H1 (cell line): ENCODE measurements at regions not wholly inside any gene's neighbourhood (a gene's known extent, or its start where the extent isn't known, plus 50 kb on each side); places are given as distances from the start of the nearest gene placed in this dataset.

Experiments used
- CTCF ChIA-PET: fragments of 300-600 bp; sonication (Branson Sonifier 250); formaldehyde crosslinking; loops from one replicate; lab custom pipeline; 2021; ENCODE audit not compliant: partially characterized antibody; lab: Charles Lee
- POLR2A ChIA-PET: fragments of 300-600 bp; sonication (Branson Sonifier 250); formaldehyde crosslinking; loops from one replicate; lab custom pipeline; 2021; ENCODE audit warnings: inconsistent platforms; ENCODE audit not compliant: partially characterized antibody; lab: Charles Lee
- DNase-seq, 2 experiments: peaks; one replicate each; pipeline versions ENCODE4 v3.0.0 to v3.0.0-alpha.2; 2010 to 2022; ENCODE audit warnings: low spot score in 2 of 2, low read depth in 1 of 2, mixed read lengths in 1 of 2
- FAIRE-seq: peaks from 2 replicates; lab custom pipeline; 2011; peaks lifted over from hg19 to GRCh38; lab: Jason Lieb, UNC
- H2AFZ ChIP-seq: 2 replicates; pipeline ENCODE4 v1.8.1; 2012; ENCODE audit warnings: low read length, inconsistent platforms
- H2AK5ac ChIP-seq: 2 replicates; pipeline ENCODE4 v1.6.1; 2013; ENCODE audit warnings: low read depth, low read length
- H2BK120ac ChIP-seq: replicated peaks from 2 replicates; pipeline ENCODE3; 2013; ENCODE audit warnings: low read depth, low read length, inconsistent platforms
- H2BK12ac ChIP-seq: 2 replicates; pipeline ENCODE4 v1.6.1; 2013; ENCODE audit warnings: low read depth, low read length
- H2BK15ac ChIP-seq: 2 replicates; pipeline ENCODE4 v1.6.1; 2013; ENCODE audit warnings: low read length
- H2BK20ac ChIP-seq: 2 replicates; pipeline ENCODE4 v1.6.1; 2013; ENCODE audit warnings: low read length
- H2BK5ac ChIP-seq: 2 replicates; pipeline ENCODE4 v1.6.1; 2013; ENCODE audit warnings: low read depth, low read length
- H3K14ac ChIP-seq: 2 replicates; pipeline ENCODE4 v1.6.1; 2013; ENCODE audit warnings: inconsistent platforms; ENCODE audit not compliant: insufficient read length
- H3K18ac ChIP-seq: 2 replicates; pipeline ENCODE4 v1.6.1; 2013; ENCODE audit warnings: low read length; ENCODE audit errors: extremely low read depth
- H3K23ac ChIP-seq: 2 replicates; pipeline ENCODE4 v1.6.1; 2013; ENCODE audit warnings: inconsistent platforms; ENCODE audit not compliant: insufficient read length
- H3K23me2 ChIP-seq: 2 replicates; pipeline ENCODE4 v1.6.1; 2013; ENCODE audit warnings: low read depth, low read length
- H3K27ac ChIP-seq: 2 replicates; pipeline ENCODE4 v1.6.1; 2011; ENCODE audit warnings: low read depth, low read length, inconsistent platforms
- H3K27me3 ChIP-seq, 4 experiments: replicated peaks in 1 of 4; 1 replicate in 1 of 4; 2 replicates in 3 of 4; pipeline versions ENCODE4 v1.6.1 to v1.8.1; 2011 to 2013; ENCODE audit warnings: low read length in 3 of 4, mild to moderate bottlenecking in 3 of 4, inconsistent platforms in 2 of 4, mixed read lengths in 2 of 4, moderate library complexity in 1 of 4; ENCODE audit not compliant: control insufficient read depth in 3 of 4, insufficient read depth in 3 of 4; ENCODE audit errors: extremely low read depth in 1 of 4
- H3K36me3 ChIP-seq, 4 experiments: 2 replicates each; pipeline versions ENCODE4 v1.6.1 to v1.8.1; 2011 to 2013; ENCODE audit warnings: mild to moderate bottlenecking in 4 of 4, low read length in 3 of 4, moderate library complexity in 2 of 4, control low read depth in 1 of 4, inconsistent platforms in 1 of 4; ENCODE audit not compliant: insufficient read depth in 4 of 4, control insufficient read depth in 2 of 4
- H3K4ac ChIP-seq: replicated peaks from 2 replicates; pipeline ENCODE3; 2013; ENCODE audit warnings: low read length, low read depth, mixed read lengths, inconsistent platforms; ENCODE audit not compliant: insufficient read length
- H3K4me1 ChIP-seq, 4 experiments: replicated peaks in 1 of 4; 1 replicate in 1 of 4; 2 replicates in 3 of 4; pipeline versions ENCODE4 v1.6.1 to v1.8.1; 2011 to 2013; ENCODE audit warnings: low read length in 3 of 4, inconsistent platforms in 2 of 4, mixed read lengths in 1 of 4; ENCODE audit not compliant: insufficient read depth in 4 of 4, control insufficient read depth in 3 of 4
- H3K4me2 ChIP-seq, 2 experiments: 2 replicates each; pipeline versions ENCODE4 v1.6.1 to v1.8.1; 2011 to 2013; ENCODE audit warnings: low read depth in 2 of 2, low read length in 2 of 2, control low read depth in 1 of 2, inconsistent platforms in 1 of 2, mild to moderate bottlenecking in 1 of 2; ENCODE audit not compliant: insufficient read depth in 1 of 2
- H3K4me3 ChIP-seq, 4 experiments: fragments of 200-600, 300-600 bp in 1 of 4; sonication (generic), shearing (Covaris generic), sonication (Bioruptor Twin) in 1 of 4; 2 replicates each; pipeline versions ENCODE4 v1.5.1 to v1.8.1; 2011 to 2016; ENCODE audit warnings: low read length in 4 of 4, low read depth in 3 of 4, control low read depth in 2 of 4, inconsistent platforms in 2 of 4, mild to moderate bottlenecking in 2 of 4, mixed read lengths in 1 of 4, moderate library complexity in 1 of 4; ENCODE audit not compliant: insufficient read depth in 2 of 4; ENCODE audit errors: extremely low read depth in 1 of 4
- H3K56ac ChIP-seq: replicated peaks from 2 replicates; pipeline ENCODE3; 2013; ENCODE audit warnings: low read depth, mild to moderate bottlenecking, mixed read lengths, low read length, inconsistent platforms; ENCODE audit not compliant: insufficient read length
- H3K79me1 ChIP-seq: 2 replicates; pipeline ENCODE4 v1.6.1; 2013; ENCODE audit warnings: low read depth, low read length, control low read depth
- H3K79me2 ChIP-seq, 2 experiments: 2 replicates each; pipeline versions ENCODE4 v1.6.1 to v1.8.1; 2012 to 2013; ENCODE audit warnings: low read length in 2 of 2, mild to moderate bottlenecking in 2 of 2, inconsistent platforms in 1 of 2; ENCODE audit not compliant: insufficient read depth in 2 of 2, control insufficient read depth in 1 of 2
- H3K9ac ChIP-seq, 4 experiments: replicated peaks in 1 of 4; 1 replicate in 1 of 4; 2 replicates in 3 of 4; pipeline versions ENCODE4 v1.6.1 to v1.8.1; 2011 to 2013; ENCODE audit warnings: low read depth in 3 of 4, low read length in 3 of 4, control low read depth in 2 of 4, mild to moderate bottlenecking in 2 of 4, moderate library complexity in 2 of 4, inconsistent platforms in 1 of 4; ENCODE audit errors: extremely low read depth in 1 of 4
- H3K9me3 ChIP-seq, 2 experiments: 2 replicates each; pipeline versions ENCODE4 v1.6.1 to v1.8.1; 2012 to 2013; ENCODE audit warnings: mild to moderate bottlenecking in 2 of 2, moderate library complexity in 2 of 2, control low read depth in 1 of 2, inconsistent platforms in 1 of 2, low read depth in 1 of 2, low read length in 1 of 2, mixed read lengths in 1 of 2; ENCODE audit not compliant: insufficient read depth in 2 of 2
- H4K20me1 ChIP-seq, 2 experiments: replicated peaks in 1 of 2; 2 replicates each; pipeline versions ENCODE3 to v1.8.1; 2011 to 2013; ENCODE audit warnings: inconsistent platforms in 2 of 2, low read length in 2 of 2, mild to moderate bottlenecking in 1 of 2; ENCODE audit not compliant: insufficient read depth in 2 of 2, control insufficient read depth in 1 of 2
- H4K5ac ChIP-seq: 2 replicates; pipeline ENCODE4 v1.6.1; 2013; ENCODE audit warnings: low read length, low read depth, mixed read lengths, inconsistent platforms; ENCODE audit not compliant: insufficient read length
- H4K8ac ChIP-seq: 2 replicates; pipeline ENCODE4 v1.8.0; 2013; ENCODE audit warnings: mild to moderate bottlenecking, moderate library complexity, low read length, inconsistent platforms; ENCODE audit not compliant: insufficient read depth; ENCODE audit errors: extremely low read depth
- H4K91ac ChIP-seq: replicated peaks from 2 replicates; pipeline ENCODE3; 2013; ENCODE audit warnings: low read length, mixed read lengths, inconsistent platforms; ENCODE audit not compliant: insufficient read length
- CHD1 ChIP-seq: IDR thresholded peaks from 2 replicates; pipeline ENCODE4 v1.6.1; 2012; ENCODE audit warnings: low read depth, low read length, improper control_type of control experiment
- CTCF ChIP-seq, 3 experiments: IDR thresholded peaks; 1 replicate in 2 of 3; 2 replicates in 1 of 3; pipeline versions ENCODE4 v1.5.1 to v1.6.1; 2011; ENCODE audit warnings: low read length in 3 of 3, mild to moderate bottlenecking in 3 of 3, inconsistent platforms in 2 of 3, low read depth in 1 of 3, moderate library complexity in 1 of 3; ENCODE audit not compliant: insufficient read depth in 1 of 3; ENCODE audit errors: control extremely low read depth in 1 of 3
- TAF7 ChIP-seq: optimal IDR thresholded peaks from 2 replicates; pipeline ENCODE3; 2011; ENCODE audit warnings: low read depth, mild to moderate bottlenecking, inconsistent platforms, low read length, moderate library complexity, borderline replicate concordance
- YY1 ChIP-seq: IDR thresholded peaks from 2 replicates; pipeline ENCODE4 v1.6.1; 2011; ENCODE audit warnings: low read depth, mild to moderate bottlenecking, low read length
- WGBS, 2 experiments: shearing (Covaris generic) in 1 of 2; methylation state at CpG; one replicate each; pipeline versions ENCODE4 v1.1.6 to v1.1.7; 2013 to 2015; ENCODE audit warnings: low lambda C conversion rate in 2 of 2, mixed read lengths in 2 of 2, inconsistent platforms in 1 of 2, low coverage in 1 of 2, missing lambda C conversion rate in 1 of 2; ENCODE audit not compliant: insufficient replicate concordance in 2 of 2, insufficient coverage in 1 of 2, insufficient read length in 1 of 2; ENCODE audit errors: extremely low coverage in 1 of 2, missing lambda C conversion rate in 1 of 2; 5-methylcytosine and 5-hydroxymethylcytosine counted together

GRCh38 chr3:46112984-46113383 lies 85.7 kb upstream of the XCR1 start:
- Histone ChIP-seq H3K23me2 (no peaks in the 10 kb centered on the region), H2AFZ (no peak overlapping the region), H2BK12ac (no peak overlapping the region), H3K4me3 (no peak overlapping the region)
- CTCF ChIA-PET = interaction anchor here (0.9 kb wide), 1 partner anchor 21 kb away, joined by 3 read pairs; no protein-coding TSS in a partner anchor
- TF ChIP-seq CHD1 (no peak), YY1 (no peak), TAF7 (no peak), CTCF (IDR thresholded peaks at IDR 0.05; ENCODE audit: control extremely low read depth in 1 of 3, insufficient read depth in 1 of 3, low read depth in 1 of 3, low read length in 3 of 3) (no peak)
- TF ChIP-seq, all 59 proteins: peak for 0
- Histone ChIP-seq H3K56ac (no peak overlapping the region), H3K27ac (no peak overlapping the region), H3K36me3 (no peaks in the 10 kb centered on the region), H2BK20ac (no peak overlapping the region), H2BK15ac (no peak overlapping the region), H4K8ac (no peak overlapping the region), H3K79me2 (no peaks in the 10 kb centered on the region), H3K9ac (no peak overlapping the region), H3K79me1 (no peaks in the 10 kb centered on the region), H3K27me3 (no peaks in the 10 kb centered on the region), H3K4me2 (no peak overlapping the region), H4K5ac (no peak overlapping the region), H2BK5ac (no peak overlapping the region), H3K9me3 (no peaks in the 10 kb centered on the region), H4K20me1 (no peaks in the 10 kb centered on the region), H4K91ac (no peak overlapping the region), H2BK120ac (no peak overlapping the region), H3K23ac (no peak overlapping the region), H3K14ac (no peak overlapping the region), H2AK5ac (no peak overlapping the region), H3K4me1 (peaks cover 0 to 3% (median 0%) of the 10 kb centered on the region in 4 experiments; a peak in 3 of 7 replicates), H3K4ac (no peak overlapping the region), H3K18ac (no peak overlapping the region)
- no peak for FAIRE-seq
- POLR2A ChIA-PET = no interaction called here
- 89% methylated on average over 3 of the region's 3 CpGs; no CpG with 5 or more reads in 1 of the 2 experiments for WGBS, 2 experiments
- no peak for DNase-seq
